ENCODE measurements at regions not wholly inside any gene's neighbourhood (a gene's known extent, or its start where the extent isn't known, plus 50 kb on each side); places are given as distances from the start of the nearest gene placed in this dataset.

DNA sequence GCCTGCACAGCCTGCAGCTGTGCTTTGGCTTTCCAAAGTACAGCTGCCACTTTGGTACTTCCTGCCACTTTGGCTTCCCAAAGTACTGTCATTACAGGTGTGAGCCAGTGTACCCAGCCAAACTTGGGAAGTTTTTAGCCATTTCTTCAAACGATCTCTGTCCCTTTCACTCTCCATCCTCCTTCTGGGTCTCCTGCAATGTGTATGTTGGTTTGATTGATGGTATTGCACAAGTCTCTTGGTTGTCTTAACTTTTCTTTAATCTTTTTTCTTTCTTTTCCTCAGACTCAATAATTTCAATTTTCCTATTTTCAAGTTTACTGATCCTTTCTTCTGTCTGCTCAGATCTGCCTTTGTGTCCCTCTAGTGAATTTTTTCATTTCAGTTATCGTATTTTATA lies 99.3 kb upstream of the CFAP20DC start:
- no peak overlapping the region for H3K4me3 ChIP-seq (ENCODE audit: low read depth, low read length)
- H3K4me1 ChIP-seq (ENCODE audit: control insufficient read depth, insufficient read depth, low read length): peaks cover 11% of the 10 kb centered on the region
- H3K36me3 ChIP-seq (ENCODE audit: control insufficient read depth, insufficient read depth, low read length): no peaks in the 10 kb centered on the region
- no peak overlapping the region for H3K9ac ChIP-seq (ENCODE audit: low read depth, low read length)
- no peaks in the 10 kb centered on the region for H3K9me3 ChIP-seq (ENCODE audit: control insufficient read depth, insufficient read depth, low read length)
- peaks cover 3% of the 10 kb centered on the region for H3K27me3 ChIP-seq (ENCODE audit: control insufficient read depth, insufficient read depth, low read length)

DNA sequence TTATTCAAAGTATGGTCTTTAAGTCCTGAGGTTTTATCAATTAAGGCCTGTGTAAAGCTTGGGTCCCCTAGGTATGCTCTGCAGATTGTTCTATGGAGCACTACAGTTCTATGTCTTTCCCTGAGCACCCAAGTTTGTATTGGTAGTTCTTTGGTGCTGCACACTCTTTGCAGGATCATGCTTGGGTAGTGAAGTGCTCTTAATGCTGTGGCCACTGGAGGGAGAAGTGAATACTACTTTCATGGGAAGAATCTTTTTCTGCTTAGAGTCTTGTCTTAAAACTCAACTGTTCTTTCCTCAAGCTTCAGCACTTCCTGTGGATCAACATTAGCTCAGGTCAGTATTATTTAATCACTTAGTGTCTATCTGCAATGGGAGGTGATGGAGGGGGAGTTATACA lies 93.6 kb upstream of the CFAP20DC start:
- H3K36me3 ChIP-seq (ENCODE audit: control insufficient read depth, insufficient read depth, low read length): no peaks in the 10 kb centered on the region
- no peaks in the 10 kb centered on the region for H3K4me1 ChIP-seq (ENCODE audit: control insufficient read depth, insufficient read depth, low read length)

DNA sequence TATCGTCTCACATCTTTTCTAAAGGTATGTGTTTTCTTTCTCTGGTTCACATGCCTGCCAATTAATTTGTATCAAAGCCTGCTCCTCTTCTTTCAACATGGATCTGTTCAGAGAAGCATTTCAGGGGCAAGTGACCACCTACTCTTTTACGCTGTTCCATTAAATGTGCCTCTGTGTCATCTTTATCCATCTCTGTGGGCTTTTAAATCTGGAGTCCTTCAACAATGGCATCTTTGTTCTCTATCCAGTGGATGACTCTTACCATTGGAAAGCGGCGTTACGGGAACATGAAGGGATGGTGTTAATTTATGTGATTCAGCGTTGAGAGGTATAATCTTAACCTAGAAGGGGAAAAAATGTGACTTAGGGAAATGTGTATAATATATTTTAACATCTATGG lies 92.7 kb upstream of the CFAP20DC start:
- Histone ChIP-seq H3K4me3 (ENCODE audit: low read depth, low read length) (no peak overlapping the region), H3K4me1 (ENCODE audit: control insufficient read depth, insufficient read depth, low read length) (no peaks in the 10 kb centered on the region), H3K36me3 (ENCODE audit: control insufficient read depth, insufficient read depth, low read length) (no peaks in the 10 kb centered on the region), H3K9me3 (ENCODE audit: control insufficient read depth, insufficient read depth, low read length) (no peaks in the 10 kb centered on the region), H3K27me3 (ENCODE audit: control insufficient read depth, insufficient read depth, low read length) (no peaks in the 10 kb centered on the region), H3K9ac (ENCODE audit: low read depth, low read length) (no peak overlapping the region)

More for the DNA sequence above, 93.6 kb upstream of the CFAP20DC start:
- H3K27me3 ChIP-seq (ENCODE audit: control insufficient read depth, insufficient read depth, low read length): no peaks in the 10 kb centered on the region
- H3K4me3 ChIP-seq (ENCODE audit: low read depth, low read length): no peak overlapping the region
- no peak overlapping the region for H3K9ac ChIP-seq (ENCODE audit: low read depth, low read length)
- H3K9me3 ChIP-seq (ENCODE audit: control insufficient read depth, insufficient read depth, low read length): no peaks in the 10 kb centered on the region

DNA sequence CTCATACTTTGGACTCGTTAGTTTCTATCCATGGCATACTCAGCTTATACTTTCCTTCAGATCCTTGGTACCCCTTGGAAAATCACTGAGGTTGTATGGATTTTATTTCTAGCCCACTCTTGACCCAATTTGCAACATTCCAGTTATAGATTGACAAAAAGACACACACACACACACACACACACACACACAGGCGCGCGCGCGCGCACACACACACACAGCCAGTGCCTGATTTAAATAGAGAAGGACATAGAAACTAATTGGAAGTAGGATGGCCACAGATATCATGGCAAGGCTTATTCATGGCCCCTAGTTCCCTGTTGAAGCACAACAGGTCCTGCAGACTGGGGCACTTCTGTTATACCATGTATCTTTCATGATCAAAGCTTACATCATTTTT lies 89.1 kb upstream of the CFAP20DC start:
- Histone ChIP-seq H3K36me3 (ENCODE audit: control insufficient read depth, insufficient read depth, low read length) (no peaks in the 10 kb centered on the region), H3K4me1 (ENCODE audit: control insufficient read depth, insufficient read depth, low read length) (no peaks in the 10 kb centered on the region), H3K27me3 (ENCODE audit: control insufficient read depth, insufficient read depth, low read length) (no peaks in the 10 kb centered on the region), H3K9me3 (ENCODE audit: control insufficient read depth, insufficient read depth, low read length) (no peaks in the 10 kb centered on the region), H3K9ac (ENCODE audit: low read depth, low read length) (no peak overlapping the region), H3K4me3 (ENCODE audit: low read depth, low read length) (no peak overlapping the region)

DNA sequence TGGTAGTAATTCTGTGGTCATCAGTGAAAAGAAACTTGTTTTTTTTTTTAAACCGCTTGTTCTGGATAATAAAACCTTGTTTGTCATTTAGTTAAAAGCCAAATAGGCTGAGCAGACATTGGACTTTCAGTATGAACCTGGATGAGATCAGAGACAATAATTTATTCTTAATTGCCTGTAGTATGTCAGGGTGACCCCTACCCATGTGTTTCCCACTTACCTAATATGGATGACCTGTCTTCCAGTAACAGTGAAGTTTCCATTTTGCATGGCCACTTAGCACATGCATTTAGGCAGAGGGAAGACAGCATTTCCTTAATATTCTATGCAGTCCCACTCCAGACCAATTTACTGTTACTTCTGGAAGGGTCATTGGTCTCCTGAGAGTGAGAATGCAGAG lies 87.6 kb upstream of the CFAP20DC start:
- Histone ChIP-seq H3K9me3 (ENCODE audit: control insufficient read depth, insufficient read depth, low read length) (no peaks in the 10 kb centered on the region), H3K9ac (ENCODE audit: low read depth, low read length) (no peak overlapping the region), H3K4me1 (ENCODE audit: control insufficient read depth, insufficient read depth, low read length) (no peaks in the 10 kb centered on the region), H3K36me3 (ENCODE audit: control insufficient read depth, insufficient read depth, low read length) (no peaks in the 10 kb centered on the region), H3K4me3 (ENCODE audit: low read depth, low read length) (no peak overlapping the region), H3K27me3 (ENCODE audit: control insufficient read depth, insufficient read depth, low read length) (no peaks in the 10 kb centered on the region)

DNA sequence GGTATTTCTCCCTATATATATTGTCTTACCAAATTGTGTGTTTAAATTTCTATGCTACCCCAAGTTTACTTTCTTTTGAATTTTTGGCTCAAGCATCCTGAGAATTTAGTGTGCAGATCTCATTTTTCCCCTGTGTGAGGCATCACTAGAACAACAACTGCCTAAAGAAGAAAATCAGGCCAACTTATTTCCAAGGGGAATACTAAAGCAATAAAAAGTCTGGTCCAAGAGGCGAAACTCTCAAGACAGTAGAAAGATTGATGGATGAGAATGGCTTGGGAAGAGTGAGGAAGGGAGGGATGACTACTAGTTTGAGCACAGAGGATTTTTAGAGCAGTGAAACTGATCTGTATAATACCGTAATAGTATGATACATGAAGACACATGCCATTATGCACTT lies 86.3 kb upstream of the CFAP20DC start:
- Histone ChIP-seq H3K4me1 (ENCODE audit: control insufficient read depth, insufficient read depth, low read length) (peaks cover under 1% of the 10 kb centered on the region), H3K4me3 (ENCODE audit: low read depth, low read length) (no peak overlapping the region), H3K9ac (ENCODE audit: low read depth, low read length) (no peak overlapping the region), H3K36me3 (ENCODE audit: control insufficient read depth, insufficient read depth, low read length) (no peaks in the 10 kb centered on the region), H3K9me3 (ENCODE audit: control insufficient read depth, insufficient read depth, low read length) (no peaks in the 10 kb centered on the region), H3K27me3 (ENCODE audit: control insufficient read depth, insufficient read depth, low read length) (no peaks in the 10 kb centered on the region)

DNA sequence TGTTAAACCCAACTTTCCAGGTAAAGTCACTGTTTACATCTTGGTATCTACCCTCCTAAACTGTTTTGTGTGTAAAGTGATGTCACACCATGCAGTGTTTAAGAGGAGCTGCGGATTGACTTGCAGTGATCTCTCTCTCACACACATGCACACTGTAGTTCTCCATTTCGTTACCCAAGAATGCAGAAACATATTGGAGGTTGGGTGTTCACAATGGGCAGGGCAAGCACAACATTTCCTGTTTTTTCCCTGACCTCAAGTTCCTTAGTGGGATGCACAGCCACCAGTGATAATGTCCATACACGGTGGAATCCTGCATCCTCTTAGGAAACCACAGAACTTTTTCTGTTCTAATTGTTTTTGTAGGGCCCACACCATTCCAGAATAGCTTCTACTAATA lies 85.3 kb upstream of the CFAP20DC start:
- no peaks in the 10 kb centered on the region for H3K9me3 ChIP-seq (ENCODE audit: control insufficient read depth, insufficient read depth, low read length)
- no peak overlapping the region for H3K9ac ChIP-seq (ENCODE audit: low read depth, low read length)
- peaks cover 2% of the 10 kb centered on the region for H3K4me1 ChIP-seq (ENCODE audit: control insufficient read depth, insufficient read depth, low read length)
- H3K27me3 ChIP-seq (ENCODE audit: control insufficient read depth, insufficient read depth, low read length): no peaks in the 10 kb centered on the region
- no peak overlapping the region for H3K4me3 ChIP-seq (ENCODE audit: low read depth, low read length)
- H3K36me3 ChIP-seq (ENCODE audit: control insufficient read depth, insufficient read depth, low read length): no peaks in the 10 kb centered on the region

DNA sequence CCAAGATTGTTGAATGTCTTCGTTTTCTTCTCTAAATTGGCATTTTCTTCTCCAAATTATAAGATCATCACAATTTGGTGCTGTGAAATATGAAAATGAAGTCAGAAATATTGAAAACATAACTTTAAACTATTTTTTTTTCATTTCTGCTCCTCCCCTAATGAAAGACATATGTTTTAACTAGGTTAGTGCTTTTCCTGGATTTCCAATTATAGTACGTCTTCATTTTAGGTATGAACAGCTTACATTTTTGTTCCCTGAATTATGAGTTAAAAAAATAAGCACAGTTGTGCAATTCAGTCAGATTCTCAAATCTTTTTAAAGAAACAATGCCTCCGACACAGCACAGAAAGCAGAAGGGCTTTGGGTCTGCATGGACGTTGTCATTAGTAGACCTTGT lies 83.5 kb upstream of the CFAP20DC start:
- no peak overlapping the region for H3K9ac ChIP-seq (ENCODE audit: low read depth, low read length)
- peaks cover 15% of the 10 kb centered on the region for H3K4me1 ChIP-seq (ENCODE audit: control insufficient read depth, insufficient read depth, low read length)
- no peaks in the 10 kb centered on the region for H3K27me3 ChIP-seq (ENCODE audit: control insufficient read depth, insufficient read depth, low read length)
- H3K4me3 ChIP-seq (ENCODE audit: low read depth, low read length): no peak overlapping the region
- no peaks in the 10 kb centered on the region for H3K36me3 ChIP-seq (ENCODE audit: control insufficient read depth, insufficient read depth, low read length)
- no peaks in the 10 kb centered on the region for H3K9me3 ChIP-seq (ENCODE audit: control insufficient read depth, insufficient read depth, low read length)

DNA sequence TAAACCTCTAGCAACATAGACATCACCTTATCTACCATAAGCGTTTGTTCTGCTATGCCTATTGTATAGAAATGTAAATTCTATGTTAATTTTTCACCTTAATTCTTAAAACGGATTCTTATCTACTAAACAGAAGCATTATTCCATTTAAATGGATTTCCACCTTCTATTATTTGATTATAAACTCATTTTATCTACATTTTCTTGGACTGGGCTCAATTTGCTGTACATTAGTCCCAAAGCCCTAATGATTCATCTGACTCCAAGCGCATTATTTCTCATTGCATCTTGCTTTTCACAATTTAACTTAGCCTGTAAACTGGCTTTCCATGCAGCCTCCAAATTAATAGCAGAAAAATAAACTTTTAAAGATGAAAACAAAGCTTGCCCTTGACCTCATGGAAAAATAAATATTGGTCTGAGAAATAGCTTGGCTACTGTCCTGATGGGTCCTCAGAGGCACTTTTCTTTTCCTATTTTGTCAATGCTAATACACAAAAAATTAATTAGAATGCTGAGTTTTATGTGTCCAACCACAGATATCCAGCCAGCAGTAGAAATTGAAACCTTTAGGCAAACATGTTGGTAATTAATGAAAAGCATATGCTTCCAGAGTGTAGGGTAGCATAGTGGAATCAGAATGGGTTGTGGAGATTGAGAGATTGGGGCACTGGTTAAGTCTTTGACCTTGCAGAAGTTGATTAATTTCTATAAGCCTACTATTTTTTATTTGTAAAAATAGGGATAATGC lies 81.4 kb upstream of the CFAP20DC start:
- no peak overlapping the region for H3K4me3 ChIP-seq (ENCODE audit: low read depth, low read length)
- H3K27me3 ChIP-seq (ENCODE audit: control insufficient read depth, insufficient read depth, low read length): no peaks in the 10 kb centered on the region
- H3K36me3 ChIP-seq (ENCODE audit: control insufficient read depth, insufficient read depth, low read length): no peaks in the 10 kb centered on the region
- no peaks in the 10 kb centered on the region for H3K9me3 ChIP-seq (ENCODE audit: control insufficient read depth, insufficient read depth, low read length)
- peaks cover 18% of the 10 kb centered on the region for H3K4me1 ChIP-seq (ENCODE audit: control insufficient read depth, insufficient read depth, low read length)
- no peak overlapping the region for H3K9ac ChIP-seq (ENCODE audit: low read depth, low read length)

- Histone ChIP-seq H3K36me3 (ENCODE audit: control insufficient read depth, insufficient read depth, low read length) (no peaks in the 10 kb centered on the region), H3K27me3 (ENCODE audit: control insufficient read depth, insufficient read depth, low read length) (no peaks in the 10 kb centered on the region), H3K9ac (ENCODE audit: low read depth, low read length) (no peak overlapping the region), H3K9me3 (ENCODE audit: control insufficient read depth, insufficient read depth, low read length) (no peaks in the 10 kb centered on the region), H3K4me1 (ENCODE audit: control insufficient read depth, insufficient read depth, low read length) (peaks cover 18% of the 10 kb centered on the region), H3K4me3 (ENCODE audit: low read depth, low read length) (no peak overlapping the region)
Measured at GRCh38 chr3:59128685-59129084, 78.9 kb upstream of the CFAP20DC start.

GRCh38 chr3:59127071-59127470 lies 77.2 kb upstream of the CFAP20DC start:
- H3K27me3 ChIP-seq (ENCODE audit: control insufficient read depth, insufficient read depth, low read length): no peaks in the 10 kb centered on the region
- peaks cover 18% of the 10 kb centered on the region for H3K4me1 ChIP-seq (ENCODE audit: control insufficient read depth, insufficient read depth, low read length)
- H3K36me3 ChIP-seq (ENCODE audit: control insufficient read depth, insufficient read depth, low read length): no peaks in the 10 kb centered on the region
- no peak overlapping the region for H3K4me3 ChIP-seq (ENCODE audit: low read depth, low read length)
- H3K9me3 ChIP-seq (ENCODE audit: control insufficient read depth, insufficient read depth, low read length): peaks cover 3% of the 10 kb centered on the region
- no peak overlapping the region for H3K9ac ChIP-seq (ENCODE audit: low read depth, low read length)

DNA sequence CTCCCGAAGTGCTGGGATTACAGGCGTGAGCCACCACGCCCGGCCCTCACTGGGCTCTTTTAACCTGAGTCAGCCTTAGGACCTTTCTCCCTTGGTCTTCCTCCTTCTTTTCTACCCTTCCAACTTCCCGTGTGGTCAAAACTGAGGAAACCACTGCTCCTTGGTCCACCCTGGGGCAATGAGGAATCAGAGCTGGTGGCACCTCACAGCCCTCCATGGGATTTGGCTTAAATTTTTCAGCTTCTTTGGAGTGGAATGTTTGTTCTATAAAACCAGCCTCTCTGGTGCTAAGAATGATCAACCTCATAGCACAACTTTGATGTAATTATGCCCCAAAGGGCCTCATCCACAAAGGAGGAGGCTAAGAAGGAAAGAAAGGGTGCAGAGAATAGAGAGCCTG lies 76.6 kb upstream of the CFAP20DC start:
- Histone ChIP-seq H3K36me3 (ENCODE audit: control insufficient read depth, insufficient read depth, low read length) (no peaks in the 10 kb centered on the region), H3K9me3 (ENCODE audit: control insufficient read depth, insufficient read depth, low read length) (peaks cover 3% of the 10 kb centered on the region), H3K9ac (ENCODE audit: low read depth, low read length) (no peak overlapping the region), H3K27me3 (ENCODE audit: control insufficient read depth, insufficient read depth, low read length) (no peaks in the 10 kb centered on the region), H3K4me3 (ENCODE audit: low read depth, low read length) (no peak overlapping the region), H3K4me1 (ENCODE audit: control insufficient read depth, insufficient read depth, low read length) (peaks cover 18% of the 10 kb centered on the region)

Measured in iPS-15b (cell line).